ENCODE measurements at regions not wholly inside any gene's neighbourhood (a gene's known extent, or its start where the extent isn't known, plus 50 kb on each side); places are given as distances from the start of the nearest gene placed in this dataset.

- Histone ChIP-seq H3K56ac (replicated peaks; ENCODE audit: insufficient read length, low read depth, low read length) (no peak overlapping the region), H3K4me3 (ENCODE audit: extremely low read depth in 1 of 4, insufficient read depth in 2 of 4, low read depth in 3 of 4, low read length in 4 of 4) (no peak overlapping the region), H4K91ac (replicated peaks; ENCODE audit: insufficient read length, low read length) (no peak overlapping the region), H3K4ac (replicated peaks; ENCODE audit: insufficient read length, low read depth, low read length) (no peak overlapping the region), H3K4me1 (replicated peaks in 1 of 4; ENCODE audit: control insufficient read depth in 3 of 4, insufficient read depth in 4 of 4, low read length in 3 of 4) (no peaks in the 10 kb centered on the region), H2BK120ac (replicated peaks; ENCODE audit: low read depth, low read length) (no peak overlapping the region), H3K23me2 (ENCODE audit: low read depth, low read length) (no peaks in the 10 kb centered on the region), H2BK20ac (ENCODE audit: low read length) (no peak overlapping the region), H4K5ac (ENCODE audit: insufficient read length, low read depth, low read length) (no peak overlapping the region), H3K79me2 (ENCODE audit: control insufficient read depth in 1 of 2, insufficient read depth in 2 of 2, low read length in 2 of 2) (no peaks in the 10 kb centered on the region), H3K9me3 (ENCODE audit: insufficient read depth in 2 of 2, low read depth in 1 of 2, low read length in 1 of 2) (0 out of 4 replicates have a peak, but pooled peaks cover 0 to 4% of the 10 kb centered on the region in 2 experiments), H3K14ac (ENCODE audit: insufficient read length) (no peak overlapping the region), H4K8ac (ENCODE audit: extremely low read depth, insufficient read depth, low read length) (no peak overlapping the region), H2BK5ac (ENCODE audit: low read depth, low read length) (no peak overlapping the region), H3K36me3 (ENCODE audit: control insufficient read depth in 2 of 4, insufficient read depth in 4 of 4, low read length in 3 of 4) (no peaks in the 10 kb centered on the region), H2BK12ac (ENCODE audit: low read depth, low read length) (no peak overlapping the region), H2BK15ac (ENCODE audit: low read length) (no peak overlapping the region), H3K9ac (replicated peaks in 1 of 4; ENCODE audit: extremely low read depth in 1 of 4, low read depth in 3 of 4, low read length in 3 of 4) (no peak overlapping the region), H3K18ac (ENCODE audit: extremely low read depth, low read length) (no peak overlapping the region), H3K23ac (ENCODE audit: insufficient read length) (no peak overlapping the region), H2AK5ac (ENCODE audit: low read depth, low read length) (no peak overlapping the region), H4K20me1 (replicated peaks in 1 of 2; ENCODE audit: control insufficient read depth in 1 of 2, insufficient read depth in 2 of 2, low read length in 2 of 2) (no peaks in the 10 kb centered on the region), H3K4me2 (ENCODE audit: insufficient read depth in 1 of 2, low read depth in 2 of 2, low read length in 2 of 2) (no peak overlapping the region), H2AFZ (ENCODE audit: low read length) (no peak overlapping the region), H3K27me3 (replicated peaks in 1 of 4; ENCODE audit: control insufficient read depth in 3 of 4, extremely low read depth in 1 of 4, insufficient read depth in 3 of 4, low read length in 3 of 4) (no peaks in the 10 kb centered on the region), H3K79me1 (ENCODE audit: low read depth, low read length) (no peaks in the 10 kb centered on the region), H3K27ac (ENCODE audit: low read depth, low read length) (no peak overlapping the region)
- ChIA-PET CTCF (ENCODE audit: partially characterized antibody) (no interaction called here), POLR2A (ENCODE audit: partially characterized antibody) (no interaction called here)
- WGBS, 2 experiments (ENCODE audit: extremely low coverage in 1 of 2, insufficient coverage in 1 of 2, insufficient read length in 1 of 2, insufficient replicate concordance in 2 of 2, low coverage in 1 of 2, low lambda C conversion rate in 2 of 2, missing lambda C conversion rate in 1 of 2): 89% methylated on average over 1 of the region's 1 CpG; no CpG with 5 or more reads in 1 of the 2 experiments
- DNase-seq (ENCODE audit: low read depth in 1 of 2, low spot score in 2 of 2) (no peak), FAIRE-seq (no peak)
- no peak for TF ChIP-seq GTF2F1 (IDR thresholded peaks at IDR 0.05; ENCODE audit: borderline replicate concordance, low read depth, low read length)
- TF ChIP-seq KDM4A (IDR thresholded peaks at IDR 0.05; ENCODE audit: low read depth, low read length, severe bottlenecking): no peak
Measured at GRCh38 chr5:28046596-28046995, 1008.2 kb upstream of the CDH9 start.

All from H1 (cell line).